PFSK-1 (cell line): ENCODE measurements at regions not wholly inside any gene's neighbourhood (a gene's known extent, or its start where the extent isn't known, plus 50 kb on each side); places are given as distances from the start of the nearest gene placed in this dataset.

Experiments
- FOXP2 ChIP-seq: optimal IDR thresholded peaks from 2 replicates; pipeline ENCODE3; 2011; ENCODE audit warnings: borderline replicate concordance, control low read depth, inconsistent platforms; ENCODE audit not compliant: insufficient read depth; ENCODE audit errors: extremely low read length, extremely low read depth
- POLR2AphosphoS5 ChIP-seq: IDR thresholded peaks from 2 replicates; pipeline ENCODE4 v1.6.1; 2012; ENCODE audit warnings: low read depth, mild to moderate bottlenecking, control low read depth, low read length, moderate library complexity
- SIN3A ChIP-seq: IDR thresholded peaks from 2 replicates; pipeline ENCODE4 v1.6.1; 2012; ENCODE audit warnings: mild to moderate bottlenecking, low read length, moderate library complexity, borderline replicate concordance; ENCODE audit not compliant: insufficient read depth
- TAF1 ChIP-seq: IDR thresholded peaks from 2 replicates; pipeline ENCODE4 v1.6.1; 2012; ENCODE audit warnings: low read length, control low read depth, borderline replicate concordance; ENCODE audit not compliant: insufficient read depth
- TF ChIP-seq, protein P1 (sequence below), 2 experiments: IDR thresholded peaks; 2 replicates each; pipeline versions ENCODE4 v1.6.1 to v1.8.0; 2011 to 2012; ENCODE audit warnings: low read depth in 2 of 2, low read length in 2 of 2, control low read depth in 1 of 2, inconsistent platforms in 1 of 2, mild to moderate bottlenecking in 1 of 2, moderate library complexity in 1 of 2; ENCODE audit not compliant: insufficient read depth in 1 of 2

DNA sequence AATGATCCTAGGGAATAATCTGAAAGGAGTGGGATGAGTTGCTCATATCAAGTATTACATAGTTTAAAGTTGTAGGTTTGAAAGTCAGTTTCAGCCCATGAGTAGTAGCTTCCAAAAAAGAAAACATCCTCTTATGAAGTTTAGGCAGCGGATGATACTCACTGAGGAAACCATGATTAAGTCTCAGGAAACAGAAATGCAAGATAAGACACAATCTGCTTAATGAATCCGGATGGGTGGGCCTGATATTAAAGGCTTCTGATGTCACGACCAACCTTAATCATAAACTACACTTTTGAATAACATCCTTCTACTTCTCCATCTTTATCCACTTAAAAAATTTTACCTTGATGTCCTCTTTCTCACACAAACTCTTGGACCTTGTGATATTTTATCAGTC, 61.8 kb downstream of the S1PR1 start:
- TF ChIP-seq POLR2AphosphoS5 (no peak), TAF1 (no peak), SIN3A (no peak), FOXP2 (no peak)
- TF ChIP-seq, protein P1, sequence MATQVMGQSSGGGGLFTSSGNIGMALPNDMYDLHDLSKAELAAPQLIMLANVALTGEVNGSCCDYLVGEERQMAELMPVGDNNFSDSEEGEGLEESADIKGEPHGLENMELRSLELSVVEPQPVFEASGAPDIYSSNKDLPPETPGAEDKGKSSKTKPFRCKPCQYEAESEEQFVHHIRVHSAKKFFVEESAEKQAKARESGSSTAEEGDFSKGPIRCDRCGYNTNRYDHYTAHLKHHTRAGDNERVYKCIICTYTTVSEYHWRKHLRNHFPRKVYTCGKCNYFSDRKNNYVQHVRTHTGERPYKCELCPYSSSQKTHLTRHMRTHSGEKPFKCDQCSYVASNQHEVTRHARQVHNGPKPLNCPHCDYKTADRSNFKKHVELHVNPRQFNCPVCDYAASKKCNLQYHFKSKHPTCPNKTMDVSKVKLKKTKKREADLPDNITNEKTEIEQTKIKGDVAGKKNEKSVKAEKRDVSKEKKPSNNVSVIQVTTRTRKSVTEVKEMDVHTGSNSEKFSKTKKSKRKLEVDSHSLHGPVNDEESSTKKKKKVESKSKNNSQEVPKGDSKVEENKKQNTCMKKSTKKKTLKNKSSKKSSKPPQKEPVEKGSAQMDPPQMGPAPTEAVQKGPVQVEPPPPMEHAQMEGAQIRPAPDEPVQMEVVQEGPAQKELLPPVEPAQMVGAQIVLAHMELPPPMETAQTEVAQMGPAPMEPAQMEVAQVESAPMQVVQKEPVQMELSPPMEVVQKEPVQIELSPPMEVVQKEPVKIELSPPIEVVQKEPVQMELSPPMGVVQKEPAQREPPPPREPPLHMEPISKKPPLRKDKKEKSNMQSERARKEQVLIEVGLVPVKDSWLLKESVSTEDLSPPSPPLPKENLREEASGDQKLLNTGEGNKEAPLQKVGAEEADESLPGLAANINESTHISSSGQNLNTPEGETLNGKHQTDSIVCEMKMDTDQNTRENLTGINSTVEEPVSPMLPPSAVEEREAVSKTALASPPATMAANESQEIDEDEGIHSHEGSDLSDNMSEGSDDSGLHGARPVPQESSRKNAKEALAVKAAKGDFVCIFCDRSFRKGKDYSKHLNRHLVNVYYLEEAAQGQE (IDR thresholded peaks at IDR 0.05; ENCODE audit: insufficient read depth in 1 of 2, low read depth in 2 of 2, low read length in 2 of 2), result no peak

DNA sequence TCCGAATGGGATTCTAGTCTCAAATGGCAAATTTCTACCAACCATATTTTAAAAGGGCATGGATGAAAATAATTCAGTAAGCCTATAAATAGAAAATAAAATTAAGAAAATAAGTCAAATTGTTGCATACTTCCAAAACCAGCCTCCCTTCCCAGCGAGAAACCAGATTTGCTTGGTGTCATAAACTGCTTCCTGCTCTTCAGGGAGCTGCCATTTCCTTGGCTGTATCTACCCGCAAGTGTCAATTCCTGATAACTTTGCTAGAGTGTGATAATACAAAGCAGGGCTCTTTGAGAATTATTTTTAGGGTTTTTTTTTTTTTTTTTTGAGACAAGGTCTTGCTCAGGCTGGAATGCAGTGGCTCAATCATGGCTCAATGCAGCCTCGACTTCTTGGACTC, 62.3 kb downstream of the S1PR1 start:
- TF ChIP-seq TAF1 (no peak), POLR2AphosphoS5 (no peak), FOXP2 (no peak), SIN3A (no peak)
- TF ChIP-seq, protein P1 (IDR thresholded peaks at IDR 0.05; ENCODE audit: insufficient read depth in 1 of 2, low read depth in 2 of 2, low read length in 2 of 2), result no peak

- TF ChIP-seq, protein P1 (IDR thresholded peaks at IDR 0.05; ENCODE audit: insufficient read depth in 1 of 2, low read depth in 2 of 2, low read length in 2 of 2), result peak; percentile 55 to 66; a peak in 2 of 4 replicates
- no peak for TF ChIP-seq TAF1
Observed at GRCh38 chr1:101299710-101300109, 62.9 kb downstream of the S1PR1 start.

DNA sequence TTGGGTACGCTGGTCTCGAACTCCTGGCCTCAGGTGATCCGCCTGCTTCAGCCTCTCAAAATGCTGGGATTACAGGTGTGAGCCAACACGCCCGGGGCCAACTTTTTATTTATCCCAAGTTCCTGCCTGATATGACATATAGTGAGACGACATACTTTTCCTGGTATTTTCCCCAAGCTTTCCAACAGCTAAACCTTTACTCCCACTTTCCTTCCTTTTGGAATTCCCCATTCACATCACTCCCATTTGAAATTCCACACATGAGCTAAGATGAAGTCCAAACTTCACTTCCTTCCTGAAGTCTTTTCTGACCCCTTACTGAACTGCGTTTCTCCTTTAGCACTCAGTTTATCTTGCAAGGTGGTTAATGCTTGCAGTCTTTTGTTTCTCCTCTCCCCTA, 64.1 kb downstream of the S1PR1 start:
- TF ChIP-seq SIN3A (no peak), POLR2AphosphoS5 (no peak), TAF1 (no peak), FOXP2 (no peak)
- TF ChIP-seq, protein P1 (IDR thresholded peaks at IDR 0.05; ENCODE audit: insufficient read depth in 1 of 2, low read depth in 2 of 2, low read length in 2 of 2), result no peak

DNA sequence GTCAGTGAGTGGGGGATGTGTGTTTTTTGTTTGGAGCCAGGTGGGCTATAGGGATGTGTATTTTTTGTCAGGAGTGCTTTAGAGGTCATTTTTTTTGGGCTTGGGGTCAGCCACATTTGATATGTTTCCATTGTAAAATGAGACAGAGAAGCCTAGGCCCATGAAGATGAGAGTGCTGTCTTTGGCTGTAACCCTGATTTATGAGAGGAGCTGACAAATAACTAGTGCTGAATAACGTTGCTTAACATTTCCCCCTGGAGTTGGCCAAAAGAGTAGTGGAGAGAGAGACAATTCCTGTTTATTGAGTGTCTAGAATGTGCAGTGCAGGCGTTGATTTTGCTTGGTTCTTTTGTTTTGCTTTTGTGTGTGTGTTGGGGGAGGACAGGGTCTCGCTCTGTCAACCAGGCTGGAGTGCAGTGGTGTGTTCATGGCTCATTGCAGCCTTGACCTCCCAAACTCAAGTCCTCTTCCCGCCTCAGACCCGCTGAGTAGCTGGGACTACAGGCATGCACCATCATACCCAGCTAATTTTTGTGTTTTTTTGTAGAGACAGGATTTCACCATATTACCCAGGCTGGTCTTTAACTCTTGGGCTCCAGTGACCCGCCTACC, 64.7 kb downstream of the S1PR1 start:
- TF ChIP-seq FOXP2 (no peak), TAF1 (no peak), POLR2AphosphoS5 (no peak), SIN3A (no peak)
- TF ChIP-seq, protein P1 (IDR thresholded peaks at IDR 0.05; ENCODE audit: insufficient read depth in 1 of 2, low read depth in 2 of 2, low read length in 2 of 2), result no peak
